HG02678 (cell line): ENCODE measurements at regions not wholly inside any gene's neighbourhood (a gene's known extent, or its start where the extent isn't known, plus 50 kb on each side); places are given as distances from the start of the nearest gene placed in this dataset.
"Not testable (repeated sequence)": the region's sequence is repeated elsewhere in the genome, so short reads cannot be mapped to it uniquely, and the experiment has no call there.

Experiments used
- ATAC-seq: cut with Tn5 transposase; IDR thresholded peaks from one replicate; pipeline ENCODE4 v1.9.1; 2021; ENCODE audit warnings: mild to moderate bottlenecking, moderate library complexity; ENCODE audit not compliant: unreplicated experiment

DNA sequence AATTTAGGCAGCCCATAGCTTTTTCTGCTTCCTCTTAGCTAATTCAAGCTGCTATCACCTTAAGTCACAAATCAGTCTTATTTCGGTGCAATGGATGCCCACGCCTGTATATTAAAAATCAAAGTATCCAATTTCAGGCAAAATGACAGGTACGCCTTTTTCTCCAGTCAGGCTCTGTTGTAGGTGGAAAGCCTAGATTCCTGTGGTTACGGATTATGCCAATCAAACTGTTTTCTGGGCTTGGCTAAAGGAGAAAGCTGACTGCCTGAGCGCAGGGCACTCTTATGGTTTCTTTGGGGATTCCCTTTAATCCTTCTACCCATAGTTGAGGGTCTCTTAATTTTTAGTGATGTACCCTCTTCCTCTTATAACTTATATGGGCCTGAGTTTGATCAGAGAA lies 550.5 kb downstream of the PDHA2 start:
- no peak for ATAC-seq

DNA sequence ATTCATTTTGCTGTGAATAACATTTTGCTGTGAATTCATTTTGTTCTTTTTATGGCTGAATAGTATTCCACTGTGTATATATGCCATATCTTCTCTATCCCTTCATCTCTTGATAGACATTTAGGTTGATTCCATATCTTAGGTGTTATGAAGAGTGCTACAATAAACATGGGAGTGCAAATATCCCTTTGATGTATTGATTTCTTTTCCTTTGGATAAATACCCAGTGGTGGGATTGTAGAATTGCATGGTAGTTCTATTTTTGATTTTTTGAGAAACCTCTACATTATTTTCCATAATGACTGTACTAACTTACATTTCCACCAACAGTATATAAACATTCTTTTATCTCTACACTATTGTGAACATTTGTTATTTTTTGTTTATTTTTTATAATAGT lies 555.9 kb downstream of the PDHA2 start:
- ATAC-seq, result no peak

DNA sequence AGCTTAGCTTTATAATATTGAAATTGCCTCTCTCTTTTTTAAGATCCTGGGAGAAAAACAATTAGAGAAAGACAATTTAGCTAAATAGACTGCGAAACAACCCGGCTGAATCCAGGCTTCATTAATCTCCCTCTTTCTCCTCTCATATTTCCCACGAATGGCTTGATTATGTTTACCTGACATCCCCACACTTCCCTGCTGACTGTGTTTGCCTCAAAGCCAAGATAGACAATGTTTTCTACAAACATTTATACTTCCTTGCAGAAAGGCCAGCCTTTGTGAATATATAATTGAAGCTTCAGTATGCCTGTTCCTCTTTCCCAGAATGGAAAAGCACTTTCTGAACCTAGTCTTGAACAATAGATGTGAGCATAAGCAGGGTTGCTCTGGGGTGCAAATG lies 566.8 kb downstream of the PDHA2 start:
- no peak for ATAC-seq

DNA sequence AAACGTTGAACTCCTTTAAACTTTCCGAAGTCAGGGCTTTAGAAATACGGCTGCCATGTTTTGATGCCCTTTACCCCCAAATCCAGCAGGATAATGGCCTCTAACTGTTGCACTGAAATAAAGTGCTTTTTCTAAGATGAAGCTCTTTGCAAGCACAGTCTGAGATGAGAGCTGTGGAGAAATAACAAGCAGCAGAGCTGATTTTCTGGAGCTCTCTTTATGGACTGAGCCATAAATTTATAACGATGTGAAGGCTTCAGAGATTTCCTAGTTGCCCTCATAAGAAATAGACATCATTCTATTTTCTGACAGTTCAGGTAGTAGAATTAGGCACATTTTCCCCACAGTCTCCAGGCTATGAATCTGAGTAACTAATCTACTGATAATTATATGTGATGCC lies 567.3 kb downstream of the PDHA2 start:
- ATAC-seq, result no peak

DNA sequence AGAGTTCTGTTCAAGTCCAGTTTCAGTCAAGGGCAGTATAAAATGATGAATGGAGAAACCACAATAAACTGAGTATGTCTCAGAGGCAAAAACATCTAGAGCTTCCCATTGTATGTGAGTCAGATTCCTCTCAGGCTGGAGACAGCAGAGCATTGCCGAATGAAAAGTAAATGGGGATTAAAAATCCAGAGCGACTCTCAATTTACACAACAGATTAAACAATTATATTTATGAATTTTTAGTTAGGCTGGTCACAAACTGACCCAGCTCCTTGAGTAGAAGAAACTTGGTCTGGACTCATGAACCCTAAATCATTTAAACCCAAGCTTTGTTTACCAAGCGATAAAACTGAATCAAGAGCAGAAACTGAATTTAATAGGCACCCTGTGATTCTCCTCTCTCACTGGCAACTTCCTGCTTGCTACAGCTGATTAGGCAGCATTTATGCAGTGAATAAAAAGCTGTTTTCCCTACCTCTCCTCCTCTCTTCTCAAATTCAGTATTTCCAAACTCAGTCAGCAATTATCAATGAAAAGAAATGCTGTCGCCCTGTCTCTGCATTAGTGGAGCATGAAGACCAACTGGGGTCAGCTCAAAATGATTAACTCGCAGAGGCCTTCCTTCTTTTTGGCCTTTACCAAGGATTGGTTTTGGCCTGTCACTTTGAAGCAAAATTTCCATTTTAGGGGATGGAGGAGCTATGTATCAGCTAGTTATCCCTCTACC lies 568.0 kb downstream of the PDHA2 start:
- no peak for ATAC-seq

DNA sequence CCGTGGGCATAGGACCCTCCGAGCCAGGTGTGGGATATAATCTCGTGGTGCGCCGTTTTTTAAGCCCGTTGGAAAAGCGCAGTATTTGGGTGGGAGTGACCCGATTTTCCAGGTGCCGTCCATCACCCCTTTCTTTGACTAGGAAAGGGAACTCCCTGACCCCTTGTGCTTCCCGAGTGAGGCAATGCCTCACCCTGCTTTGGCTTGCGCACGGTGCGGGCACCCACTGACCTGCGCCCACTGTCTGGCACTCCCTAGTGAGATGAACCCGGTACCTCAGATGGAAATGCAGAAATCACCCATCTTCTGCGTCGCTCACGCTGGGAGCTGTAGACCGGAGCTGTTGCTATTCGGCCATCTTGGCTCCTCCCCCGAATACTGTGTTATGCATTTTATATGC lies 575.0 kb downstream of the PDHA2 start:
- not testable (repeated sequence) for ATAC-seq

DNA sequence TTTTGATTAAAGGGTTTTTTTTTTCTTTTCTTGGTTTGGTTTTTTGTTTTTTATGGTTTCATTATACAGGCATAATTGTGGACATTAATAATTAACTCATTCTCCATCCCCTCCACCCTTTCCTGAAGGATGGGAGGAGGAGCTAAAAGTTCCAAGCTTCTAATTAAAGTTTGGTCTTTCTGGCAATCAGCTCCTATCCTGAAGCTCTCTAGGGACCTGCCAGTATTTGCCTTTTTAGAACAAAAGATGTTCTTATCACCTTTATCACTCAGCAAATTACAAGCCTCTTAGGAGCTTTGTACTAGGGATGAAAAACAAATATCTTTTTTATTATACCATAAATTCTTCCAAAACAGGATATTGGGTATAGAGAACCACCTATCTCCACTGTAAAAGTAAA lies 589.8 kb downstream of the PDHA2 start:
- no peak for ATAC-seq

DNA sequence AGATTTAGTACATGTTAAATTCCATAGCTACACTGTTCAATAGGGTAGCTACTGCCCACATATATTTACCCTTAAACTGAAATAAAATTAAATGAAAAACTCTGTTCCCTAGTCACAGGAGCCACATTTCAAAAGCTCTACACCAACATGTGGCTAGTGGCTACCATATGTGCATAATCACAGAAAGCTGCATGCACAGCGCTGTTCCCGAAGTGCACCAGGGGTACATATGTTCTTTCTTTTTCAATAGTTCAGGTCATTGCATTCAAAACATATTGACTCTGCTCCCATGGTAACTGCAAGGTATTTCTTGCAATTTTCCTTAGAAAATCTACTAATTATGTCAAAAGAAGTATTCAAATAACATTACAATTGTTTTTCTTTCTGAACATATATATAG lies 591.2 kb downstream of the PDHA2 start:
- ATAC-seq, result no peak

DNA sequence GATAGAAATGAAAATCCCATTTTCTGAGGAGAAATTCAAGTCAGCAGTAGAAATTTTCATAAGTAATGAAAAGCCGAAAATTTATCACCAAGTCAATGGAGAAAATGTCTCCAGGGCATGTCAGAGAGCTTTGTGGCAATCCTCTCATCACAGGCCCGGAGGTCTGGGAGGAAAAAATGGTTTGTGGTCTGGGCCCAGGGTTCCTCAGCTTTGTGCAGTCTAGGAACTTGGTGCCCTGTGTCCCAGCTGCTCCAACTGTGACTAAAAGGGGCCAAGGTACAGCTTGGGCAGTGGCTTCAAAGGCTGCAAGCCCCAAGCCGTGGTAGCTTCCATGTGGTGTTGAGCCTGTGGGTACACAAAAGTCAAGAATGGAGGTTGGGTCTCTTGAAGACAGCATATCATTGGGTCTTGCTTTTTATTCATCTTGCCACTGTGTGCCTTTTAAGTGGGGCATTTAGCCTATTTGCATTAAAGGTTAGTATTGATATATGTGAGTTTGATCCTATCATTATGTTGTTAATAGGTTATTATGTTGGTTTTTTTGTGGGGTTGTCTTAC lies 608.5 kb downstream of the PDHA2 start:
- ATAC-seq, result no peak

DNA sequence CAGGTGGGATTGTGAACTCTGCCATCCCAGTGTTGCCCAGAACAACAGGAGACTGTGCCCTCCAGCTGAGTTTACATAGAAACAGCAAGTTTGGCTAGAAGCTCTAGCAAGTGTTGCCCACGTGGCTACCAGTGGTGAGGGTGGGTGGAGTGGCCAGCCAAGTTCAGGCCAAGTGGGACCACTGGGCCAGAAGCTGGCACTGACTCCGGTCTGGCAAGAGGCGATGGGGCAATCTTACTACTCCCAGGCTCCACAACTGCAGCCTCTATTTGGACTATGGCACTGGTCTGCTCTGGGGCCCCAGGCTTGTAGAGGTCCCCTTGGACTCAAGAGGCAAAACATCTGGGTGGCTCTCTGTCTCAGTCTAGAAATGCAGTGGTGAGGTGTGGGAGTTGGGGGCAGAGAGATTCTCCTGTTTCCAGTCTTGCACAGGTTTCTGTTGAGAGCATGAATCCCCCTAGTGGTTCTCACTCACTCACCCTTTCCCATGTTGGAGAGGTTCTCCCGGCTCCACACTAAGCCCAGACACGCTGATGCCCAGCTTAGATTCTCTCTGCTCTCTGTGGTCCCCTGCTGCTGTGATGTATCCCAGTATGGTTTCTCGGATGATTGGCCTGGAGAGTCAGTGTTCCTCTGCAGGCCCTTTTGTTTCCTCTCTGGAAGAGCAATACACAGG lies 615.3 kb downstream of the PDHA2 start:
- ATAC-seq, result no peak

DNA sequence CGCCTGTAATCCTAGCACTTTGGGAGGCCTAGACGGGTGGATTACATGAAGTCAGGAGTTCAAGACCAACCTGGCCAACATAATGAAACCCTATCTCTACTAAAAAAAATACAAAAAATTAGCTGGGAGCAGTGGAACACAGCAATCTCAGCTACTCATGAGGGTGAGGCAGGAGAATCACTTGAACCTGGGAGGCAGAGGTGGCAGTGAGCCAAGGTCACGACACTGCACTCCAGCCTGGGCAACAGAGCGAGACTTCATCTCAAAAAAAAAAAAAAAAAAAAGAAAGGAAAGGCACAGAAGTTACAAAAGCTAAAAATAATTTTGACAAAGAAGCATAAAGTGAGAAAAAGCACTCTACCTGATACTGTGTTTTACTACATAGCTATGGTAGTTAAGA lies 618.1 kb downstream of the PDHA2 start:
- not testable (repeated sequence) for ATAC-seq

DNA sequence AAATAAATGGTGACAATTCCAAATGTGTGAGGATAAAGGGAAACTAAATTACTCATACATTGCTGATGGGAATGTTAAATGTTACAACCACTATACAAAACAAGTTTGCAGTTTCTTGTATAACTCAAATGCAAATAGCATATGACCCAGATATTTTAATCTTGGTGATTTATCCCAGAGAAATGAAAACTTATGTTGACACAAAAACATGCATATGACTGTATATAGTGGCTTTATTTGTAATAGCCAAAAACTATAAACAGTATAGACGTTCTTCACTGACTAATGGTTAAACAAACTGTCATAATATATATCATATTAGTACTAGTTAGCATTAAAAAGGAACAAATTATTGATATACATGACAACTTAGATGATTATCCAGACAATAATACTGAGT lies 619.2 kb downstream of the PDHA2 start:
- ATAC-seq, result no peak

DNA sequence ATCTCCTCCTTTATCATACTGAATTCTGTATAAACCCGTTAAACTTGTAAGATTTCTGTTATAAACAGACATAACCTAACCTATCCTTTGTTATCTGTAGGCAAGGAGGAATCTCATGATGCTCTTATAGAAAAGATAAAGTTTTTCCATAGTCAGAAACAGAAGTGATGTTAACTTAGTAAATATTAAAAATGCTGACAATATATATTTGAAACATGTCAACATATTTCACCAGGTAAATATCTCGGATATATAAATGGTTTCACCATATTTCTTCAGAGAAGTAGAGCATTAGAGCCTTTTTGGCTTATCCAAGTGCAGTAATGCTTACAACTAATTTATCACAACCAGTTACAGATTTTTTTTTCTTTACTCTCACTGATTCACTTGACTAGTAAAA lies 625.9 kb downstream of the PDHA2 start:
- no peak for ATAC-seq

DNA sequence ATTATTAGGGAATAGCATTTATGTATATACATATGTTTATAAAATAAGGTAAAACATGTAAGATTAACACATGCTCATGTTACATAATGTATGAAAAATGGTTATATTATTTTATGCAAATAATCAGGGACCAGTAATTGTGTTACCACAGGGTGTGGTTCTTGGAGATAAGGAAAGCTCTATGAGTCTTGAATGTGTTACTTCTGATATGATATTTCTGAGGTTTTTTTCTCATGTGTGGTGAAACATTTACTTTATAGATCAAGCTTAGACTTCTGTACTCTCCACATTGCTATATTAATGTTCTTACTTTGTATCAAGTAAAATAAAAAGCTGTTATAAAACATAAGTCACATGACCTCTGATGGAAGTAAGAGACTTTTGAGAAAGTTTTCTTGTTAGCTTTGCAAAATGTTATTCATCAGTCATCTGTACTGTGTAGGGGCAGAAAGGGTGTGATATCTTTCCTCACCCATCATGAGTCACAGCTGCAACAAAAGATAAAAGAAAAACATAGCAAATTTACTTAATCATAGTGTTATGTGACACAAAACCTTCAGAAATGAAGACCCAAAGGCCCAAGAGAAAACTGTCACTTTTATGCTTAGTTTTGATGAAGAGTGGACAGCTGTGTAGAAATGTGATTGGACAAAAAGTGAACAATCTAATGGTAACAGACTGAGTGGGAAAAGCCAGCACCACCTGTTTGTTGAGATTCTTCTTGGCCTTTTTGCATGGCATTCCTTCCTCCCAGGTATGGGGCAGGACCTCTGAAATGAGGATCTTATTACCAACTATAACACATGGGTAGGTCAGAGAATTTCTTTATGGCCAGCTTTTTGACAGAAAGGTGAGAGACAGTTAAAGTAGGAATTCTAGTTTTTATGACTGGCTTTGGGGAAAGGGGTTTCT lies 632.3 kb downstream of the PDHA2 start:
- no peak for ATAC-seq

DNA sequence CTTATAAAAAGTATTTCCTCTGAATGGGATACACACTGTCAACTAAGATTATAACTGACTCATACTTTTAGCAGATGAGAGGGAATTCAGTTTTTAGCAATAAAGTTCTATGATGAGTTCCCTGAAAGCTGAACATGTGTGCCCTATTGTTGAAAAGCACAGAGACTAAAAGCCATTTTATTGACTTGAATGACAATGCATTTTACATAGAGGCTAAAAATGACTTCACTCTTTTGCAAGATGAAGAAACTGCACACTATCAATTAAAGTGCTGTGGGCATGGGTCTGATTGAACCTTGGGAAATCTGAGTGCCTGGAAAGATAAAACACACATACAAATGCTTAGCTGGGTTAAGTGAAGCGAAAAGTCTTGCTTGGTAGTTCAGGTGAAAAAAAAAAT lies 633.4 kb downstream of the PDHA2 start:
- no peak for ATAC-seq

DNA sequence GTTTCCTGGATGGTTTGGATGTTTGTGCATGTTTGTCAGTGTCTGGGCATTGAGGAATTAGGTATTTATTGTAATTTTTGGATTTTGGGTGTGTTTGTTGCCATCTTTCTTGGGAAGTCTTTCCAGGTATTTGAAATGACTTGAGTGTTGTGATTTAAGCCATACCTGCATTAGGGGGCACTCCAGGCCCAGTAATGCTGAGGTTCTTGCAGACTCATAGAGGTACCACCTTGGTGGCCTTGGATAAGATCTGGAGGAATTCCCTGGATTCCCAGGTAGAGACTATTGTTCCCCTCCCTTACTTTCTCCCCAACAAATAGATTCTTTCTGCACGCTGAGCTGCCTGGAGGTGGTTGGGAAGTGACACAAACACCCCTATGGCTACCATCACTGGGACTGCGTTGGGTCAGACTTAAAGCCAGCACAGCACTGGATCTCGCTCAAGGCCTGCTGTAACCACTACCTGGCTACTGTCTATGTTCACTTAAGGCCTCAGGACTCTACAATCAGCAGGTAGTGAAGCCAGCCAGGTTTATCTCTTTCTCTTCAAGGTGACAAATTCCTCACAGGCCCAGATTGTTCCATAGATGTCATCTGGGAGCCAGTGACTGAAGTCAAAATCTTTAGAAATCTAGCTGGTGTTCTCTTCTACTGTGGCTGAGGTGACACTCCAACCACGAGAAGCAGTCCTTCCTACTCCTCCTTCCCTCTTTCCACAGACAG lies 643.6 kb downstream of the PDHA2 start:
- no peak for ATAC-seq

DNA sequence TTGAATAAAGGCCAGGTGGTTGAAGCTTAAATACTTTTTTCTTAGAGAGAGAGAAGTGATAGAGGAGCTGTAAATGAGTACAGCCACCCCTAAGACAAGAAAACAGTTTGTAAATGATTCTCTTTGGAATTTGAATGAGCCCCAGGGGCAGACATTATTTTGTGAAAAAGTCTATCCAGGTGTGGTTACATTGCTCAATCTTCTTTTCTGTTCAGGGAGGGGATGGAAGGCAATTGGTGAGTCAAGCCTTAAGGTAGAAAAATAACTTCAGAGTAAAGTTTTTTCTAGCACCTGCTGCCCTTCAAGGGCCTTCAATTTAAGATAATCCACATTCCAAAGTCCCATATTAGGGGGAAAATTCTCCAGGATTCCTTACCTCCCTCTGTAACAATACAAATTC lies 646.7 kb downstream of the PDHA2 start:
- ATAC-seq, result no peak

DNA sequence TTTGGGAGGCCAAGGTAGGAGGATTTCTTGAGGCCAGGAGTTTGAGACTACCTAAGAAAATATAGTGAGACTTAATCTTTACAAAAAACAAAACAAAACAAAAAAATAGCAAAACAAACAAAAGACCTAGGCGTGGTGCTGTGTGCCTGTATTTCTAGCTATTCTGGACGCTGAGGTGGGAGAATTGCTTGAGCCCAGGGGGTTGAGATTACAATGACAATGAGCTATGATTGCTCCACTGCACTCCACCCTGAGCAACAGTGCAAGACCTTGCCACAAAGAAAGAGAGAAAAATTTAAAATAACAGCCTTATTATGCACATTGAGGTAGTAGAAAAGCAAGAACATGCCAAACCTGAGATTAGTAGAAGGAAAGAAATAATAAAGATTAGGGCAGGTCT lies 657.7 kb downstream of the PDHA2 start:
- ATAC-seq, result no peak

DNA sequence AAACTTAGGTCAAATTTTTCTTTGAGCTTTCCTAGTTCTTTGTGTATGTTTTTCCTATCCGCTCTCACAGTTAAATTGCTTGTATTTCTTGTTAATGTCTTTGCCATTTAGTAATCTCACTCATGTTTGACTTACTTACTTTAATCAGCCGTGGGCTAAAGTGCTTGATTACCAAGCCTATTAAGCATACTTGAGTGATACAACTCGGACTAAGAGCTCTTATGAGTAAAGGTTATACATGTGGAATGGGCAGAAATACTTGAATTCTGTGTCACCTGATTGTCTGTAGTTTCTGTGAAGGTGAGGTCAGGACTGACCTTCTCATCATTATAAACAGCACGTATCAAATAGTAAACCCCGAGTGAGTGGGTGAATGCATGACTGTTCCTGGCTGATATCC lies 664.5 kb downstream of the PDHA2 start:
- no peak for ATAC-seq

DNA sequence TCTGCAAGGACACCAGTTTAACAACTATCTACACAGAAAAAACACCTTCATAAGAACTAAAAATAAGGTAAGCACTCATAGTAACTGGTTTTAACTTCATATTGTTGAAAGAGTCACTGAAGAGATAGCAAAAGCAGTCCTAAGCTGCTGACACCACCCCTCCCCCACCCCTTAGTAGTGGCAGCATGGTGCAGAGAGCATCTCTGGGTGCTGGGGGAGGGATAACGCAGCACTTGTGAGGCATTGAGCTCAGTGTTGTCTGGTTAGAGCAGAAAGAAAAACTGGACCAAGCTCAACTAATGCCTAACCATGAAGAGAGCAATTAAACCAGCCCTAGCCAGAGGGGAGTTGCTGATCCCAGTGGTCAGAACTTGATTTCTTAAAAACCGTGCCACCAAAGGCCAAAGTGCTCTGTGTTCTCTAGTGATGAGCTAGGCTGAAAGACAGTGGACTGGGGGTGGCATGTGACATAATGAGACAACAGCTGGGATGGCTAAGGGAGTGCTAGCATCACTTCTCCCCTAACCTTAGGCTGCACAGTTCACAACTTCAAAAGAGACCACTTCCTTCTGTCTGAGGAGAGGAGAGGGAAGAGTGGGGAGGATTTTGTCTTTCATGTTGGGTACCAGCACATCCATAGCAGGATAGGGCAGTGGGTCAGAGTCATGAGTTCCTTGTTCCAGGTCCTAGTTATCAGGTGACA lies 669.3 kb downstream of the PDHA2 start:
- no peak for ATAC-seq
